ENCODE measurements at regions not wholly inside any gene's neighbourhood (a gene's known extent, or its start where the extent isn't known, plus 50 kb on each side); places are given as distances from the start of the nearest gene placed in this dataset.
A peak's percentile ranks its signal among the peaks of the same experiment; 100 is the strongest.

- Histone ChIP-seq H3K4me1 (peaks cover 12% of the 10 kb centered on the region), H3K27me3 (no peaks in the 10 kb centered on the region), H3K9me3 (ENCODE audit: low read depth) (no peaks in the 10 kb centered on the region), H3K79me2 (ENCODE audit: low read depth) (no peaks in the 10 kb centered on the region), H3K27ac (no peak overlapping the region), H3K36me3 (no peaks in the 10 kb centered on the region), H3K4me2 (no peak overlapping the region), H4K20me1 (ENCODE audit: low read depth) (no peaks in the 10 kb centered on the region), H3F3A (ENCODE audit: low read depth) (peaks cover 7% of the 10 kb centered on the region), H3K9ac (no peak overlapping the region), H3K4me3 (no peak overlapping the region), H2AFZ (replicated peaks) (no peak overlapping the region)
- no peak overlapping the region for H3K27ac Mint-ChIP-seq
- H3K36me3 Mint-ChIP-seq = no peaks in the 10 kb centered on the region
- TF ChIP-seq EZH2 (IDR thresholded peaks at IDR 0.05) = no peak
- peak; percentile 50 for TF ChIP-seq CTCF (IDR thresholded peaks at IDR 0.05)
- no peak overlapping the region for H3K4me3 Mint-ChIP-seq
- peak; percentile 11 for DNase-seq (ENCODE audit: low spot score)
- peaks cover 9% of the 10 kb centered on the region for H3K4me1 Mint-ChIP-seq
- H3K27me3 Mint-ChIP-seq (ENCODE audit: insufficient read depth, low read depth) = no peaks in the 10 kb centered on the region
- peaks cover 4% of the 10 kb centered on the region for H3K9me3 Mint-ChIP-seq
Measured at GRCh38 chr7:41315764-41316163, 387.1 kb downstream of the INHBA start.

- peaks cover 12% of the 10 kb centered on the region for H3K4me1 ChIP-seq
- Mint-ChIP-seq H3K4me1 (peaks cover 9% of the 10 kb centered on the region), H3K9me3 (peaks cover 4% of the 10 kb centered on the region), H3K4me3 (no peak overlapping the region), H3K36me3 (no peaks in the 10 kb centered on the region), H3K27ac (no peak overlapping the region), H3K27me3 (ENCODE audit: insufficient read depth, low read depth) (no peaks in the 10 kb centered on the region)
- H3K4me2 ChIP-seq = no peak overlapping the region
- no peak overlapping the region for H3K27ac ChIP-seq
- H3K9ac ChIP-seq = no peak overlapping the region
- no peaks in the 10 kb centered on the region for H4K20me1 ChIP-seq (ENCODE audit: low read depth)
- H2AFZ ChIP-seq (replicated peaks) = no peak overlapping the region
- H3K27me3 ChIP-seq = no peaks in the 10 kb centered on the region
- no peaks in the 10 kb centered on the region for H3K9me3 ChIP-seq (ENCODE audit: low read depth)
- no peak overlapping the region for H3K4me3 ChIP-seq
- H3K79me2 ChIP-seq (ENCODE audit: low read depth) = no peaks in the 10 kb centered on the region
- H3K36me3 ChIP-seq = no peaks in the 10 kb centered on the region
- H3F3A ChIP-seq (ENCODE audit: low read depth) = peaks cover 7% of the 10 kb centered on the region
- no peak for DNase-seq (ENCODE audit: low spot score)
- TF ChIP-seq EZH2phosphoT487 (IDR thresholded peaks at IDR 0.05) (no peak), CTCF (IDR thresholded peaks at IDR 0.05) (no peak), EZH2 (IDR thresholded peaks at IDR 0.05) (no peak)
Measured at GRCh38 chr7:41313171-41313570, 389.7 kb downstream of the INHBA start.

- Histone ChIP-seq H3K79me2 (ENCODE audit: low read depth) (no peaks in the 10 kb centered on the region), H3F3A (ENCODE audit: low read depth) (peaks cover 4% of the 10 kb centered on the region), H3K27ac (no peak overlapping the region), H3K36me3 (no peaks in the 10 kb centered on the region), H3K4me1 (peaks cover 6% of the 10 kb centered on the region), H3K9me3 (ENCODE audit: low read depth) (no peaks in the 10 kb centered on the region), H3K27me3 (no peaks in the 10 kb centered on the region), H3K4me2 (no peak overlapping the region), H4K20me1 (ENCODE audit: low read depth) (no peaks in the 10 kb centered on the region), H3K4me3 (no peak overlapping the region), H3K9ac (no peak overlapping the region), H2AFZ (replicated peaks) (no peak overlapping the region)
- H3K9me3 Mint-ChIP-seq = no peaks in the 10 kb centered on the region
- H3K27ac Mint-ChIP-seq = no peak overlapping the region
- no peak for DNase-seq (ENCODE audit: low spot score)
- no peaks in the 10 kb centered on the region for H3K36me3 Mint-ChIP-seq
- H3K4me3 Mint-ChIP-seq = no peak overlapping the region
- no peak for TF ChIP-seq EZH2phosphoT487 (IDR thresholded peaks at IDR 0.05)
- no peak for TF ChIP-seq EZH2 (IDR thresholded peaks at IDR 0.05)
- no peak for TF ChIP-seq CTCF (IDR thresholded peaks at IDR 0.05)
- no peaks in the 10 kb centered on the region for H3K27me3 Mint-ChIP-seq (ENCODE audit: insufficient read depth, low read depth)
- peaks cover 4% of the 10 kb centered on the region for H3K4me1 Mint-ChIP-seq
Measured at GRCh38 chr7:41312235-41312634, 390.7 kb downstream of the INHBA start.

- Histone ChIP-seq H3K79me2 (ENCODE audit: low read depth) (no peaks in the 10 kb centered on the region), H3K4me2 (no peak overlapping the region), H3K4me1 (no peaks in the 10 kb centered on the region), H3K36me3 (no peaks in the 10 kb centered on the region), H3K9me3 (ENCODE audit: low read depth) (no peaks in the 10 kb centered on the region), H4K20me1 (ENCODE audit: low read depth) (no peaks in the 10 kb centered on the region), H3K27me3 (no peaks in the 10 kb centered on the region), H3K9ac (no peak overlapping the region), H3F3A (ENCODE audit: low read depth) (no peaks in the 10 kb centered on the region), H3K27ac (no peak overlapping the region), H2AFZ (replicated peaks) (no peak overlapping the region), H3K4me3 (no peak overlapping the region)
- H3K36me3 Mint-ChIP-seq = no peaks in the 10 kb centered on the region
- no peak overlapping the region for H3K4me3 Mint-ChIP-seq
- no peak overlapping the region for H3K27ac Mint-ChIP-seq
- no peaks in the 10 kb centered on the region for H3K27me3 Mint-ChIP-seq (ENCODE audit: insufficient read depth, low read depth)
- H3K4me1 Mint-ChIP-seq = no peaks in the 10 kb centered on the region
- DNase-seq (ENCODE audit: low spot score) = no peak
- H3K9me3 Mint-ChIP-seq = no peaks in the 10 kb centered on the region
- TF ChIP-seq EZH2phosphoT487 (IDR thresholded peaks at IDR 0.05) (no peak), CTCF (IDR thresholded peaks at IDR 0.05) (no peak), EZH2 (IDR thresholded peaks at IDR 0.05) (no peak)
Measured at GRCh38 chr7:41311301-41311700, 391.6 kb downstream of the INHBA start.

All from neural progenitor cell (in vitro differentiated cells).